Neural crest cell (in vitro differentiated cells): ENCODE measurements at regions not wholly inside any gene's neighbourhood (a gene's known extent, or its start where the extent isn't known, plus 50 kb on each side); places are given as distances from the start of the nearest gene placed in this dataset.

Experiments
- DNase-seq: peaks from one replicate; pipeline ENCODE4 v3.0.0; 2021; ENCODE audit warnings: low read depth, mixed read lengths, low spot score
- H3K27ac Mint-ChIP-seq: one replicate; pipeline ENCODE4 v1.8.0; 2021; ENCODE audit warnings: mild to moderate bottlenecking, mixed read lengths; ENCODE audit not compliant: unreplicated experiment
- H3K27me3 Mint-ChIP-seq: 2 replicates; pipeline ENCODE4 v1.8.0; 2021; ENCODE audit warnings: low read depth, mild to moderate bottlenecking, mixed read lengths
- H3K36me3 Mint-ChIP-seq: 2 replicates; pipeline ENCODE4 v1.8.0; 2021; ENCODE audit warnings: low read depth, mild to moderate bottlenecking, mixed read lengths
- H3K4me1 Mint-ChIP-seq: 2 replicates; pipeline ENCODE4 v1.8.0; 2021; ENCODE audit warnings: mixed read lengths
- H3K4me3 Mint-ChIP-seq: one replicate; pipeline ENCODE4 v1.8.0; 2021; ENCODE audit warnings: mild to moderate bottlenecking, mixed read lengths
- H3K9me3 Mint-ChIP-seq: 2 replicates; pipeline ENCODE4 v1.8.0; 2021; ENCODE audit warnings: mixed read lengths
- CTCF ChIP-seq: fragments of 200-600 bp; sonication (generic); conservative IDR thresholded peaks from 2 replicates; pipeline ENCODE4 v1.5.0; 2021; ENCODE audit warnings: antibody characterized with exemption, mild to moderate bottlenecking

DNA sequence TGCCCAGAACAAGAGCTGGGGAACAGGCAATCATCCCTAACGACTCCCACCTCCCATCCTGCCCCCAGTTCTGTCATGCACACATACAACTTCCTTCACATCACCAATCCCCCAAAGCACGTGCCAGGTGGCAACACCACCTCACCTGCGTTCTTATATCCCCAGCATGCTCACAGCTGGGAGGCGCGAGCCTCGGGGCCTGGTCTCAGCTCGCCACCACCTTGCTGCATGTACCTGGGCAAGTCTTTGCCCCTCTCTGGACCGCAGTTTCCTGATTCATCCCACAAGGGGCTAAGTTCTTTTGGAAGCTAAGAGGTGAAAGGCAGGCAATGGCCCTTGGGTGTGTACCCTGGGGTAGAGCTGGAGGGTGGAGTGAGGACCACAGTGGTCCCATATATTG lies 119.2 kb upstream of the PJA1 start:
- H3K4me3 Mint-ChIP-seq, result no peak overlapping the region

DNA sequence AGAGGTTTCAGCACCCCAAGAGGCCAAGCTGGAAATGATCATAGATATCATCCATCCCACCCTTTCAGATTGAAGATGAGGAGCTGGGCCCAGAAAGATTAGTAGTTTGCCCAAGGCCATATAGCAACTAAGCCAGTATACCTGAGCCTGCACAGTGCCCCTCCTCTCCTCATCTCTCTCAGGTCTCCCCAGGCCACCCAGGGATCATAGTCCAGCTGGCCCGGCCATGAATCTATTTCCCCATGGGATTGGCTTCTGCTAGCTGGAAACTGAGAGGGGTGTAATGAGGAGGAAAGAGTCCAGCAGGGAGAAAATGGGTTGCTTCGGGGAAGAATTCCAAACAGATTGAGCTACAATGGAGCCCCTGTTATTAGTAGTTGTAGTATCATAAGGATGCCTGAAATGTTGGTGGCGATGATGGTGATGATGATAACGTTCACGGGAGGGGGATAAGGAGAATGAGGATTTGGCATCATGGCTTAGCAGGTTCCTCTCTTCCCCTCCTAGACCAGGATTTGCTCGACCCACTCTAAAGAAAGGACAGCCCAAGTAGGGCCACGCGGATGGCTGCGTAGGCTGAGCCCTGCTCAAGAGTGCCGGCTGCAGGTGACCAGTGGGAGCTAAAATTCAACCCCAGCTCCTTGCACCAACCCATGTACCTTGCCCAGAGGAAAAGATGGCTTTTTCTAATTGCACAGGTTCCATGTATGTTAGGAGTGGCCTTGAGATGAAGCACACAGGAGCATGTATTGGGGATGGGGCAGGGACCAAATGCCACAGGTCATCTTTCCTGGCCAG lies 117.8 kb upstream of the PJA1 start:
- H3K27ac Mint-ChIP-seq, result no peak overlapping the region
- DNase-seq, result no peak
- no peak for TF ChIP-seq CTCF
- no peaks in the 10 kb centered on the region for H3K9me3 Mint-ChIP-seq
- H3K4me1 Mint-ChIP-seq, result peaks cover 14% of the 10 kb centered on the region
- no peaks in the 10 kb centered on the region for H3K27me3 Mint-ChIP-seq
- no peaks in the 10 kb centered on the region for H3K36me3 Mint-ChIP-seq
- no peak overlapping the region for H3K4me3 Mint-ChIP-seq

More for the DNA sequence above, 119.2 kb upstream of the PJA1 start:
- no peak overlapping the region for H3K27ac Mint-ChIP-seq
- no peak for TF ChIP-seq CTCF
- H3K27me3 Mint-ChIP-seq, result no peaks in the 10 kb centered on the region
- peaks cover 5% of the 10 kb centered on the region for H3K4me1 Mint-ChIP-seq
- H3K36me3 Mint-ChIP-seq, result no peaks in the 10 kb centered on the region
- DNase-seq, result no peak
- H3K9me3 Mint-ChIP-seq, result no peaks in the 10 kb centered on the region

DNA sequence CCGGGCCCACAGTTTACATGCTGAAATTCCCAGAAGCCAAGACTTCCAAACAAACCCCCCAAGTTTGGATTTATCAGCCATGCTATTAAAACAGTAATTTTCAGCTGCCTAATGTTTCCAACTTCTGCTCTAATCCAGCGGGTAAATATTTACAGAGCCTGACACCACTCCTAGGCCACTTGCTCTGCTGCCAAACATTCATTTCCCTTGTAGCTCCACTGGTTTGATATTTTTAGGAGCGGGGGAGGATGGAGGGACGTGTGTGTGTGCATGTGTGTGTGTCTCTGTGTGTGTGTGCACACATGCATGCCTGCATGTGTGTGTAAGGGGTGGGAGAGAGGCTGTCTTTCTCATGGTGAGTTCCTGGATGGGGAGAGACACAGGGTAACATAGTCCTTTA lies 115.7 kb upstream of the PJA1 start:
- Mint-ChIP-seq H3K27me3 (no peaks in the 10 kb centered on the region), H3K4me1 (peaks cover 26% of the 10 kb centered on the region), H3K27ac (no peak overlapping the region)

GRCh38 chrX:69279234-69279633 lies 114.0 kb upstream of the PJA1 start:
- Mint-ChIP-seq H3K36me3 (no peaks in the 10 kb centered on the region), H3K4me3 (no peak overlapping the region), H3K9me3 (peaks cover 3% of the 10 kb centered on the region), H3K27ac (peak overlapping the region; percentile 19), H3K27me3 (no peaks in the 10 kb centered on the region), H3K4me1 (peaks cover 26% of the 10 kb centered on the region)
- no peak for DNase-seq
- TF ChIP-seq CTCF, result no peak

More for the DNA sequence above, 115.7 kb upstream of the PJA1 start:
- H3K9me3 Mint-ChIP-seq, result peaks cover 3% of the 10 kb centered on the region
- DNase-seq, result no peak
- TF ChIP-seq CTCF, result no peak
- H3K36me3 Mint-ChIP-seq, result no peaks in the 10 kb centered on the region
- H3K4me3 Mint-ChIP-seq, result no peak overlapping the region

GRCh38 chrX:69278031-69278687 lies 112.9 kb upstream of the PJA1 start:
- TF ChIP-seq CTCF, result no peak
- H3K36me3 Mint-ChIP-seq, result no peaks in the 10 kb centered on the region
- no peaks in the 10 kb centered on the region for H3K27me3 Mint-ChIP-seq
- H3K9me3 Mint-ChIP-seq, result peaks cover 3% of the 10 kb centered on the region
- DNase-seq, result no peak
- peak overlapping the region; percentile 86 for H3K27ac Mint-ChIP-seq
- no peak overlapping the region for H3K4me3 Mint-ChIP-seq
- H3K4me1 Mint-ChIP-seq, result peaks cover 26% of the 10 kb centered on the region
